ENCODE measurements at regions not wholly inside any gene's neighbourhood (a gene's known extent, or its start where the extent isn't known, plus 50 kb on each side); places are given as distances from the start of the nearest gene placed in this dataset.
"Not testable (repeated sequence)": the region's sequence is repeated elsewhere in the genome, so short reads cannot be mapped to it uniquely, and the experiment has no call there.

GRCh38 chr6:60903860-60904259, 1382.2 kb downstream of the KHDRBS2 start:
- TF ChIP-seq CTCF (IDR thresholded peaks at IDR 0.05); POLR2AphosphoS5 (IDR thresholded peaks at IDR 0.05; ENCODE audit: low read depth, low read length); REST (IDR thresholded peaks at IDR 0.05; ENCODE audit: insufficient read depth in 1 of 2, low read depth in 2 of 2, low read length in 1 of 2): not testable (repeated sequence)
